ENCODE measurements at regions not wholly inside any gene's neighbourhood (a gene's known extent, or its start where the extent isn't known, plus 50 kb on each side); places are given as distances from the start of the nearest gene placed in this dataset.

- no peak for TF ChIP-seq CTCF (IDR thresholded peaks at IDR 0.05; ENCODE audit: insufficient read depth, low read length, poor library complexity, severe bottlenecking)
- no peak overlapping the region for H3K4me3 ChIP-seq (replicated peaks; ENCODE audit: low read depth, low read length)
- DNase-seq (ENCODE audit: extremely low read depth, insufficient read length), result no peak
- H3K36me3 ChIP-seq (ENCODE audit: control insufficient read depth, insufficient read depth, low read length), result no peaks in the 10 kb centered on the region
- no peaks in the 10 kb centered on the region for H3K27me3 ChIP-seq (replicated peaks; ENCODE audit: control insufficient read depth, insufficient read depth, low read length)
Measured at GRCh38 chr14:39861229-39861600, 429.0 kb upstream of the FBXO33 start.

- no peak for TF ChIP-seq CTCF (IDR thresholded peaks at IDR 0.05; ENCODE audit: insufficient read depth, low read length, poor library complexity, severe bottlenecking)
- H3K36me3 ChIP-seq (ENCODE audit: control insufficient read depth, insufficient read depth, low read length), result no peaks in the 10 kb centered on the region
- no peaks in the 10 kb centered on the region for H3K27me3 ChIP-seq (replicated peaks; ENCODE audit: control insufficient read depth, insufficient read depth, low read length)
- no peak for DNase-seq (ENCODE audit: extremely low read depth, insufficient read length)
- no peak overlapping the region for H3K4me3 ChIP-seq (replicated peaks; ENCODE audit: low read depth, low read length)
Measured at GRCh38 chr14:39860596-39861228, 428.5 kb upstream of the FBXO33 start.

GRCh38 chr14:39859314-39859713 is 427.1 kb upstream of the FBXO33 start:
- DNase-seq (ENCODE audit: extremely low read depth, insufficient read length), result no peak
- TF ChIP-seq CTCF (IDR thresholded peaks at IDR 0.05; ENCODE audit: insufficient read depth, low read length, poor library complexity, severe bottlenecking), result no peak
- Histone ChIP-seq H3K36me3 (ENCODE audit: control insufficient read depth, insufficient read depth, low read length) (no peaks in the 10 kb centered on the region), H3K27me3 (replicated peaks; ENCODE audit: control insufficient read depth, insufficient read depth, low read length) (no peaks in the 10 kb centered on the region), H3K4me3 (replicated peaks; ENCODE audit: low read depth, low read length) (no peak overlapping the region)

- no peak for TF ChIP-seq CTCF (IDR thresholded peaks at IDR 0.05; ENCODE audit: insufficient read depth, low read length, poor library complexity, severe bottlenecking)
- no peaks in the 10 kb centered on the region for H3K36me3 ChIP-seq (ENCODE audit: control insufficient read depth, insufficient read depth, low read length)
- no peak for DNase-seq (ENCODE audit: extremely low read depth, insufficient read length)
- H3K4me3 ChIP-seq (replicated peaks; ENCODE audit: low read depth, low read length), result no peak overlapping the region
- no peaks in the 10 kb centered on the region for H3K27me3 ChIP-seq (replicated peaks; ENCODE audit: control insufficient read depth, insufficient read depth, low read length)
Measured at GRCh38 chr14:39857376-39858055, 425.3 kb upstream of the FBXO33 start.

- TF ChIP-seq CTCF (IDR thresholded peaks at IDR 0.05; ENCODE audit: insufficient read depth, low read length, poor library complexity, severe bottlenecking), result no peak
- DNase-seq (ENCODE audit: extremely low read depth, insufficient read length), result no peak
- Histone ChIP-seq H3K36me3 (ENCODE audit: control insufficient read depth, insufficient read depth, low read length) (no peaks in the 10 kb centered on the region), H3K4me3 (replicated peaks; ENCODE audit: low read depth, low read length) (no peak overlapping the region), H3K27me3 (replicated peaks; ENCODE audit: control insufficient read depth, insufficient read depth, low read length) (no peaks in the 10 kb centered on the region)
Measured at GRCh38 chr14:39853441-39853840, 421.2 kb upstream of the FBXO33 start.

Data from GM06990 (cell line).